ENCODE measurements at regions not wholly inside any gene's neighbourhood (a gene's known extent, or its start where the extent isn't known, plus 50 kb on each side); places are given as distances from the start of the nearest gene placed in this dataset.

GRCh38 chr6:66128656-66129055 lies 421.6 kb upstream of the EYS start (continued):
- TF ChIP-seq ARID3B (CRISPR knock-in tag; IDR thresholded peaks at IDR 0.05; ENCODE audit: borderline replicate concordance) (no peak), FOSL1 (tag; conservative IDR thresholded peaks at IDR 0.05) (no peak), RUNX1 (IDR thresholded peaks at IDR 0.05; ENCODE audit: low read depth) (no peak), SOX6 (IDR thresholded peaks at IDR 0.05) (no peak), SMARCC2 (IDR thresholded peaks at IDR 0.05; ENCODE audit: low read depth) (no peak)

GRCh38 chr6:66128243-66128642 lies 421.2 kb upstream of the EYS start:
- no peak for FAIRE-seq
- TF ChIP-seq HNRNPLL (IDR thresholded peaks at IDR 0.05; ENCODE audit: low read depth, low read length, poor library complexity, severe bottlenecking) = no peak
- no peak for TF ChIP-seq MXD1 (CRISPR knock-in tag; IDR thresholded peaks at IDR 0.05; ENCODE audit: borderline replicate concordance, poor library complexity, severe bottlenecking)
- TF ChIP-seq DDX20 (tag; IDR thresholded peaks at IDR 0.05; ENCODE audit: low read depth) = no peak
- no peak for TF ChIP-seq CREBBP (IDR thresholded peaks at IDR 0.05; ENCODE audit: low read depth, low read length)
- TF ChIP-seq GTF2F1 (IDR thresholded peaks at IDR 0.05; ENCODE audit: low read depth, low read length) = no peak
- no peak for TF ChIP-seq ZNF583 (CRISPR knock-in tag; IDR thresholded peaks at IDR 0.05)
- TF ChIP-seq ILK (tag; IDR thresholded peaks at IDR 0.05; ENCODE audit: borderline replicate concordance, low read depth) = no peak
- TF ChIP-seq DPF2 (IDR thresholded peaks at IDR 0.05) = no peak
- no peak for TF ChIP-seq KDM4B (IDR thresholded peaks at IDR 0.05; ENCODE audit: borderline replicate concordance in 2 of 2, low read depth in 1 of 2)
- no peak for TF ChIP-seq ZNF3 (CRISPR knock-in tag; IDR thresholded peaks at IDR 0.05)
- no peak for TF ChIP-seq ZNF785 (CRISPR knock-in tag; IDR thresholded peaks at IDR 0.05)
- TF ChIP-seq TCFL5 (CRISPR knock-in tag; conservative IDR thresholded peaks at IDR 0.05) = no peak
- no peak for TF ChIP-seq FOXK1 (CRISPR knock-in tag; IDR thresholded peaks at IDR 0.05; ENCODE audit: borderline replicate concordance)
- TF ChIP-seq SLC30A9 (CRISPR knock-in tag; IDR thresholded peaks at IDR 0.05) = no peak
- TF ChIP-seq FOXK2 (conservative IDR thresholded peaks at IDR 0.05 in 1 of 2, IDR thresholded peaks at IDR 0.05 in 1 of 2; ENCODE audit: low read depth in 2 of 2) = no peak
- TF ChIP-seq ELF4 (CRISPR knock-in tag; IDR thresholded peaks at IDR 0.05) = no peak
- TF ChIP-seq RBM14 (IDR thresholded peaks at IDR 0.05; ENCODE audit: borderline replicate concordance, insufficient read depth, low read depth, low read length) = no peak
- no peak for TF ChIP-seq POLR2AphosphoS2 (IDR thresholded peaks at IDR 0.05; ENCODE audit: low read length)

More at GRCh38 chr6:66128243-66128642, 421.2 kb upstream of the EYS start:
- no peak overlapping the region for H3K27ac ChIP-seq (ENCODE audit: extremely low read depth, low read depth, low read length)
- H3K4me1 ChIP-seq (replicated peaks in 1 of 2; ENCODE audit: control insufficient read depth in 2 of 2, insufficient read depth in 2 of 2, low read length in 2 of 2) = no peaks in the 10 kb centered on the region
- no peak overlapping the region for H3K9ac ChIP-seq (ENCODE audit: insufficient read depth in 1 of 2, low read depth in 2 of 2, low read length in 2 of 2)
- POLR2A ChIA-PET = no interaction called here
- H3K4me2 ChIP-seq (ENCODE audit: insufficient read depth, low read length) = no peak overlapping the region
- CTCF ChIA-PET (ENCODE audit: low intra/inter-chr PET ratio) = no interaction called here
- ATAC-seq = no peak
- H4K20me1 ChIP-seq (replicated peaks; ENCODE audit: control insufficient read depth, insufficient read depth, low read length) = no peaks in the 10 kb centered on the region
- no peaks in the 10 kb centered on the region for H3K79me2 ChIP-seq (ENCODE audit: control insufficient read depth, insufficient read depth, low read length)
- WGBS (ENCODE audit: insufficient coverage, low coverage, missing lambda C conversion rate) = 0% methylated on average over 2 of the region's 2 CpGs
- no peaks in the 10 kb centered on the region for H3K27me3 ChIP-seq (ENCODE audit: control insufficient read depth in 2 of 2, insufficient read depth in 2 of 2, low read length in 2 of 2)
- no peak overlapping the region for H2AFZ ChIP-seq (ENCODE audit: low read depth, low read length)
- H3K4me3 ChIP-seq = no peak overlapping the region
- no peaks in the 10 kb centered on the region for H3K9me1 ChIP-seq (ENCODE audit: control insufficient read depth, insufficient read depth, low read length)
- in situ Hi-C loops (cut with MboI) = no loop called here
- H3K36me3 ChIP-seq (ENCODE audit: control insufficient read depth, insufficient read depth, low read length) = no peaks in the 10 kb centered on the region
- H3K9me3 ChIP-seq (replicated peaks; ENCODE audit: control insufficient read depth, insufficient read depth, low read depth, low read length) = 0 out of 2 replicates have a peak, but pooled peaks cover 2% of the 10 kb centered on the region
- intact Hi-C loops (cut with micrococcal nuclease) = no loop called here
- BruUV-seq (replicated peaks) = no TSS peak
- DNase-seq (ENCODE audit: extremely low read depth in 1 of 4, low spot score in 3 of 4) = no peak

All from K562 (cell line).